NCI-H460 (cell line): ENCODE measurements at regions not wholly inside any gene's neighbourhood (a gene's known extent, or its start where the extent isn't known, plus 50 kb on each side); places are given as distances from the start of the nearest gene placed in this dataset.

Source experiments
- DNase-seq: peaks from one replicate; pipeline ENCODE4 v3.0.0-alpha.2; 2016; ENCODE audit warnings: low read depth; ENCODE audit errors: extremely low read depth

DNA sequence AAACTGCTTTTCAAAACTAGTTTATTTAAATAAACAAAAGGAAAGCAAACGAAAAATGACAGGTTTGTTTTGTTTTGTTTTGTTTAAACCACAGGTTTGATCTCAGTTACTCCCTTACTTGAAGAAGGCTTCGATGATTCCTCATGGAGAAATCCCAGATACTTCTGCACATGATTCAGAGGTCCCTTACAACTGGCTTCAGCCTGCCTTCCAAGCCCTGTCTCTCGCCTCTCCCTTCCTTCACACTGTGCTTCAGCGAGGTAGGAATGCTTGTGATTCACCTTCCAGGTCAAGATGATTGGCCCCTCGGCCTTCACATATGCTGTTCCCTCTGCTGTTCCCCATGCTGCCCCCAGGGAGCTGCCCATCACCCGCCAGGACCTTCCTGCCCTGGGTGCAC is 104.1 kb upstream of the ITGA6 start:
- DNase-seq, result no peak

DNA sequence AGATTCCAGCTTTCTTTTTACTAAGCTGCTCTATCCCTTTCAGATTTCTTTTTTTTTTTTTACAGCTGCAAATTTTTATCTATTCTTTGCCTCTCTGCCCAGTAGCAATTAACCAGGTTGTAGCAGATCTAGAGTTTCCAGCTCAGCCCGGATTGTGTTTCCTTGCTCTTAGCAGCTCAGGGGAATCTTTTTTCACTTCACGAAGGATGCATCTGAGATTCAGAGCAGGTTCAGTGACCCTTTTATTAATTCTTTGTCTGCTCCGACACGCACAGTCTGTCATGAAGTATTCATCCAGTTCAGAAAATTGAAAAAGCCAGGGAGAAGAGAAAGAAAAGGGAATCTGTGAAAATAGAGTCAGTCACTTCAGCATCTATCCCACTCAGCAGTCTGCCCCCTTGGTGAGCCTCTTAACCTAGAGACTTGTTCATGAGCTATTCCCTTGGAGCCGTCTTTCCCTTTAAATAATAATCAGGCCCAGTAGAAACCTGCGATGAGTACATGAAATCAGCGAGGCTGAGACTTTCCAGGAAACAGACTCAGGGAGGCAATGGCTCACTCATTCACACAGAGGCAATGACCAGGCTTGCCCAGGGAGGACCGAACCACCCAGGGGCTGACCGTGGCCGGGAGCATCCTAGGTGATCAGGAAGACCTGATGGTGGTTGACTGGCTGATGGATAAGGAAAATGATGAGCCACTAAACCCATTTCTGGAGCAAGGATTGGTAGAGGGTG is 103.4 kb upstream of the ITGA6 start:
- DNase-seq, result no peak

- no peak for DNase-seq
Observed at GRCh38 chr2:172326211-172326509, 101.2 kb upstream of the ITGA6 start.

DNA sequence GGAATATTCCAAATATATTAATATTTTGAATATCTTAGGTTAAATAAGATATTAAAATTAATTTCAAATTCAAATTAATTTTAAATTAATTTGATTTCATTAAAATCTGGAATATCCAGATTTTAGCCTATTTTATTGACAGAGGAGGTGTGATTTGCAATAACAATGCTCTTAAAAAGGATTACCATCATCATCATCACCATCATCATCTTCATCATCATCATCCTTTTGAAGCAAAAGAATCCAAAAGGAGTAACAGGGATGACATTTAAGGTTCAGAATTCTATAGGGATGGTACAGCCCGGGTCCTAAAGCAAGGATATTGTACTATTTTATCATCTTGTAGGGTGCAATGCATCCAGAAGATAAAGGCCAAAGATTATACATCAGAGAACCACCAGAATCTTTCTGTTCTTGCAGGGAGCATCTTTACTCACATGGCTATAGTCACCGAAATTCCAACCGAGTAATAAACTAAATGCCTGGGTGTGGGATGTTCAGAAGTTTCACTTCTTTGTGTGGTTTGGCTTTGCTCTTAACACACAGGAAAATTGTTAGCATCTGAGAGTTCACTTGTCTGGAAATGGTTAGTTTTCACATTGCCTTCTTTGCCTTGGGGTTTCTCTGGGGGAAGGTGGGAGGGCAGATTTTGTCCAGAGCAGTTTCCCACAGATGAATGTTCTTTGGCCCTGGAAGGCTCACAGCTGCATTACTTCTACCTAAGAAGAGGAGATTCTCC is 99.1 kb upstream of the ITGA6 start:
- DNase-seq, result no peak

DNA sequence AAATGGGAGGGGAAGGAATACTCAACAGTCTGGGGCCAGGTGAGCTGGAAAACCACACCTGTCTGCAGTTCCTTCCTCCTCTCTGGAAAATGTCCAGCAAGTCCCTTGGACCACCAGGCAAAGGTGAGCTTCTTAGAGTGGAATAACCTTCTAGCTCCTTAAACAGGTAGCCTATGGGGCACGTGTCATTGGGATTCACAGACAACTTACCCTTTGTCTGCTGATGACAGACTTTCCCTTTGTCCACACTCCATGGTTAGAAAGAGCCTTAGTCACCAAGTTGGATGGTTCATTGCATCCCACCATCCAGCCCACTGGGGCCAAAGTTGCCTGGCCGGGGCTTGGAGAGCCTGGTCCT is 98.0 kb upstream of the ITGA6 start:
- DNase-seq, result no peak

- DNase-seq, result no peak
Observed at GRCh38 chr2:172329774-172330671, 97.4 kb upstream of the ITGA6 start.

DNA sequence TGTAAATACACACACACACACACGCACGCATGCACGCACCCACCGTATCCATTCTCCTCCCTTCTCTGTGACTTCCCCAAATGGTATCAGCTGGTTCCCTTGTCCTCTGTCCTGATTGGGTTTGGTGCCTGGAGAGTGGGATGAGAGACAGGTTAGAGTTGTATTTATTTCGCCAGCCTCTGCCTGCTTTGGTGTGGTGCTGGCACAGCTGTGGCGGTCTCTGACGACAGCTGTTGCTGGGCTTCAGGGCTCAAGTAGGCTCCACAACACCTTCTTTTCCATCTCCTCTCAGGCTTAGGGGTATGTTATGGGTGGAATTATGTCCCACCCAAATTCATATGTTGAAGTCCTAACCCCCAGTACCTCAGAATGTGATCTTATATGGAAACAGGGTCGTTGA is 94.9 kb upstream of the ITGA6 start:
- no peak for DNase-seq

DNA sequence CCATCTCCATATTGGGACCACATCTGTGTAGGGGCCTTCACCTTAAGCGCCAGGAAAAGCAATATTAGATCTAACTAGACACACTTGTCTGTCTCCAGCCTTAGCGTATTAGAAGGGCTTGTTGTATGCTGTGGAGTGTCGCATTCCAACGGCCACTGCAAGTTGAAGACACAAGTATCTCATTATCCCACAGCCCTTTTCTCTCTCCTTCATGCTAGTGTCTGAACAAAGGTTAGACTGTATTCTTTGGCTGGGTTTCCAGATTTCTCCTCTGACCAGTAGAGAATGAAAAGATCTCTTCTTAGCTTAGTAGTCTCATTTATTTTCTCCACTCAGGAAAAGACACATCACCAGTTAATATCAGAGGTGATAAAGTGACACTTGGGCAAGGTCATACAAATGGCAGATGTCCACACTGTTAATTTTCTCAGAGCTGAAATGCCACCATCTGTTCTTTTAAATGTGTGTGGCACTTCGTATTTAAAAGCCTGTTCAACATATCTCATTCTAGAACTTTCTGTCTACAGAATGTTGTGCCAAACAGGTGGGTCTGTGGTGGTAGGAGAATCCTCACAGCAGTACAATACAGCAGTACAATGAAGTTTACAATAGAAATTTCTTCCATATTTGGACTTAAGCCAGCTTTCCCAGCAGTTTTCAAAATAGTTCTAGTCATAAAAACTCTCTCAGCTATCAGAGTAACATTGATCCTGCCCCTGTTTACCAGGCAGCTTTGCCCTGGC is 94.0 kb upstream of the ITGA6 start:
- no peak for DNase-seq

DNA sequence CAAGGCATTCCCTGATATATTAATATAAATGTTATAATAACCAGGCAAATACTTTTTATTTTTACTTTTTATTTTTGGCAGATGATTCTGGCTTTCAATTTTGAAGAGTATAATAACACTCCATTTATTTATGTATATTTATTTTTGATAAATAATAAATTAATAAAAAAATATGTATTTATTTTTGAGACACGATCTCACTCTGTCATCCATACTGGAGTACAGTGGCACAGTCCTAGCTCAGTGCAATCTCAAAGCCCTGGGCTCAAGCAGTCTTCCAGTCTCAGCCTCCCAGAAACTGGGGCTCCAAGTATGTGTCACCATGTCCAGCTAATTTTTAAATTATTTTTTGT is 93.4 kb upstream of the ITGA6 start:
- no peak for DNase-seq

- no peak for DNase-seq
Observed at GRCh38 chr2:172334988-172335387, 92.4 kb upstream of the ITGA6 start.

GRCh38 chr2:172335736-172336135 is 91.7 kb upstream of the ITGA6 start:
- no peak for DNase-seq

DNA sequence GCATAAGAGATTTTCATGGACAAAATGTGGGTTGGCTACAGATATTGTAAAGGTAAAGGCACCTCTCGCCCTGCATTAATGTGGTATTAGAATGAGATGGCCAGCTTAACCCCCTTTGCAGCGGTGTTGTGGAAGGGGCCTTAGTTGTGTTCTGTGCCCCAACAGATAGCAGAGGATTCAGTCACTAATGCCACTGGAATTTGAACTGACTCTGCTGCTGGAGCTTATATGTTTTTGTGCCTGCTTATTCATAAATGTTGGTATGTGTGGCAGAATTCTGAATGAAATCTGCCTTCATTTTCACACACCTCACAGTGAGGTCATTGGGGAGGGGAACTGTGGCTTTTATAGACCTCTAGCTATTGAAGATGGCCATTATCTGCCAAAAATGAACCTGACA is 90.7 kb upstream of the ITGA6 start:
- DNase-seq, result no peak

DNA sequence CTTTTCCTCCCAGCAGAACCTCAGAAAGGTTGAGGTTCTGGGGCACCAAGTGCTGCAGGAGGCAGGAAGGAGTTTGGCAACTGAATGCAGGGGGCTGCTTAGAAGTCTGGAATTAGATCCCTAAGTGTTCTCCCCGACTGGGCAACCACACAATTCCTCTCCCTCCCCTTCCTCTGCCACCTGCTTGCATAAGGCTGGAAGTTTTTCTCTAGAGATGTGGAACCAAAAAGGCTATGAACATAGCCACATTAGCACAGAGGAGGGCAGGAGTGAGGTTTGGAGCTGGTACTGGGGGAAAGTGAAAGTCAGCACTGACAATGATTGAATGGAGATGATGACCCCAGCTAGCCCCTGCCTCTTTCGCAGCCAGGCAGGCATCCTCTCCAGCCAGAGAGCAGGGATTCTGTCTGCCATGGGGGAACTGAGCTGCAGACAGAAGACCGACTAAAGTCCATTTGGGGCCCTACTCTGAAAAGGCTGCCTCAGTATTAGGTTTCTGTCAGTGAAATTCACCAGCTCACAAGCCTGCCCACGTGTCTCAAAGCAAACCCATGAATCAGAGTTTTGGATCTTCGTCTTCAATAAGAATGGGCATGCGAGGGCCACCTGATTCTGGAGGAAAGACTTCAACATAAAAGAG is 87.9 kb upstream of the ITGA6 start:
- no peak for DNase-seq

DNA sequence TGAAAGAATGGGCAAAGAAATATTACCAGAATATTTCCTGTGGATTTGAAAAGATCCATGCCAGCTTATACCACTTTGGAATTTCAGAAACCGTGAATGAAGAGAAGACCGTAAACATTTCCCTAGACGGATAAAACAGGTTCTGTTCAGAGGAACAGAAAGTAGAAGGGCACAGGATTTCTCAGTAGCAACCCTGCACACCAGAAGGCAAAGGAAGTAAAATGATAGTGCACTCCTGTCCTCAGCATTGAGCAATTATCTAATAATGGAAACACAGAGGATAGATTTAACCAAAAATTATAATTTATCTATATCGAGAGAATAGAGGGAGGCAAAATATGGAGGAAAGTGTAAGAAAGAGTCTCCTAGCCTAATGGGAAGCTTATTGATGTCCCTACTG is 87.0 kb upstream of the ITGA6 start:
- no peak for DNase-seq

DNA sequence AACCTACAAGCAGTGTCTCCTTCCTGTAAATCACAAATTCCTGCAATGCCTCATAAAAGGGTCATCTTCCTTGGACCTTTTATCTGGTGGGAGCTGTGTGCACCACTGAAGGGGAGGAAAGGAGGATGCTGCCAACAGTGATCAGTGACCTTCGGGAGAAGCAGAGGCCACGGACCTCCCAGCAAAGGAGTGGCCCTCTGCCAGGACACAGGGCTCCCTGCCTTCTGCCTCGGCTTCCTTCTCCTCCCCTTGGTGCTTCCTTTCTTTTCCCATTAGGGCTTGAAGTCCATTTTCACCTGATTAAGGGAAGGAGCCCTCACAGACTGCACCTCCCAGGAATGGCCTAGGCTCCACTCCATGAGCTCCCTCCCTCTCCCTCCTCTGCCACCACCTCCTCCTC is 85.3 kb upstream of the ITGA6 start:
- no peak for DNase-seq

- DNase-seq, result no peak
Observed at GRCh38 chr2:172342611-172343010, 84.8 kb upstream of the ITGA6 start.

GRCh38 chr2:172344159-172344558 is 83.2 kb upstream of the ITGA6 start:
- DNase-seq, result no peak

DNA sequence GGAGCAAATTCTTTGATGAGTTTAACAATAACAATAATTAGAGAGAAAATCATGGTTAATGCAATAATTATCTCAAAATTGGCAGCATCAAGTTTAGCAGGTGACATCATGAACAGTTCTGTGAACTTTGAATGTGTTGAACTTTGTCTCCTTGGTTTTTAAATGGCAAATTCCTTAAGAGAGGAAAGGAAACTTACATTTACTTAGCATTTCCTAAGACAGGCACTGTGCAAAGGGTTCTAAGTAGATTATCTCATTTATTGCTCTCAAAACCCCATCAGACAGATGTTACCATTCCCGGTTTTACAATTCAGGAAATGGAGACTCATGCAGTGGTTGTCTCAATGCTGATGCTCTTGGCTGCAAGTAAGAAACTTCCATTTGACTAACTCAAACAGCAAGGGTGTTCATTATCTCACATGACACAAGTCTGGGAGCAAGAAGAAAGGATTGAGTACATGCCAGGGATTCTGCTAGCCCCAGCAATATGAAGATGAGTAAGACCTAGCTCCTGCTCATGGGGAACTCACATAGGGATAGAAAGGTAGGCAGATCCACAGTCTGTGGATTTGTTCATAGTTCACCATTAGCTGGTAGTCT is 81.3 kb upstream of the ITGA6 start:
- no peak for DNase-seq

- no peak for DNase-seq
Observed at GRCh38 chr2:172348555-172349288, 78.7 kb upstream of the ITGA6 start.
